NCI-H446 (cell line): ENCODE measurements at regions not wholly inside any gene's neighbourhood (a gene's known extent, or its start where the extent isn't known, plus 50 kb on each side); places are given as distances from the start of the nearest gene placed in this dataset.
"Not testable (repeated sequence)": the region's sequence is repeated elsewhere in the genome, so short reads cannot be mapped to it uniquely, and the experiment has no call there.

Source experiments
- DNase-seq, 2 experiments: peaks; one replicate each; lab custom pipeline; 2025; lab: John Stamatoyannopoulos, UW

GRCh38 chr6:138662471-138662870, 111.1 kb upstream of the CCDC28A start:
- no peak for DNase-seq

- no peak for DNase-seq
Observed at GRCh38 chr6:138663892-138664291, 109.7 kb upstream of the CCDC28A start.

- DNase-seq, result no peak
Observed at GRCh38 chr6:138664745-138665144, 108.8 kb upstream of the CCDC28A start.

- DNase-seq, result no peak
Observed at GRCh38 chr6:138666636-138667035, 106.9 kb upstream of the CCDC28A start.

- no peak for DNase-seq
Observed at GRCh38 chr6:138667408-138667807, 106.2 kb upstream of the CCDC28A start.

GRCh38 chr6:138671351-138671750, 102.2 kb upstream of the CCDC28A start:
- no peak for DNase-seq

GRCh38 chr6:138673346-138674014, 100.1 kb upstream of the CCDC28A start:
- DNase-seq, result no peak

GRCh38 chr6:138674444-138674843, 99.1 kb upstream of the CCDC28A start:
- DNase-seq, result not testable (repeated sequence)

GRCh38 chr6:138677538-138677937, 96.0 kb upstream of the CCDC28A start:
- no peak for DNase-seq

- no peak for DNase-seq
Observed at GRCh38 chr6:138678168-138678567, 95.4 kb upstream of the CCDC28A start.

- DNase-seq, result no peak
Observed at GRCh38 chr6:138680085-138680484, 93.5 kb upstream of the CCDC28A start.

- DNase-seq, result no peak
Observed at GRCh38 chr6:138681627-138682026, 91.9 kb upstream of the CCDC28A start.

GRCh38 chr6:138682704-138683527, 90.7 kb upstream of the CCDC28A start:
- peak; percentile 7 to 76 for DNase-seq

GRCh38 chr6:138685257-138685656, 88.3 kb upstream of the CCDC28A start:
- no peak for DNase-seq

- DNase-seq, result no peak
Observed at GRCh38 chr6:138685781-138686180, 87.8 kb upstream of the CCDC28A start.

GRCh38 chr6:138688580-138688979, 85.0 kb upstream of the CCDC28A start:
- DNase-seq, result no peak

- DNase-seq, result no peak
Observed at GRCh38 chr6:138689849-138690248, 83.7 kb upstream of the CCDC28A start.

- no peak for DNase-seq
Observed at GRCh38 chr6:138690975-138691594, 82.5 kb upstream of the CCDC28A start.

- no peak for DNase-seq
Observed at GRCh38 chr6:138691595-138692057, 81.9 kb upstream of the CCDC28A start.

- peak in 1 of 2 experiments; percentile 40 for DNase-seq
Observed at GRCh38 chr6:138692058-138692977, 81.3 kb upstream of the CCDC28A start.

GRCh38 chr6:138692978-138693909, 80.3 kb upstream of the CCDC28A start:
- DNase-seq, result peak; percentile 5 to 51
